ENCODE measurements at regions not wholly inside any gene's neighbourhood (a gene's known extent, or its start where the extent isn't known, plus 50 kb on each side); places are given as distances from the start of the nearest gene placed in this dataset.

- no peaks in the 10 kb centered on the region for H3K27me3 ChIP-seq (ENCODE audit: insufficient read depth, low read length)
- no peaks in the 10 kb centered on the region for H4K20me1 ChIP-seq (ENCODE audit: insufficient read depth, low read length)
- H3K36me3 ChIP-seq (ENCODE audit: insufficient read depth, low read length) = no peaks in the 10 kb centered on the region
- H3K4me1 ChIP-seq (ENCODE audit: insufficient read depth, low read length, severe bottlenecking) = no peaks in the 10 kb centered on the region
- no peak overlapping the region for H3K27ac ChIP-seq (ENCODE audit: low read depth, low read length, poor library complexity, severe bottlenecking)
- no peaks in the 10 kb centered on the region for H3K9me3 ChIP-seq (ENCODE audit: low read length)
- no peak overlapping the region for H3K9ac ChIP-seq (ENCODE audit: low read length)
- H3K79me2 ChIP-seq (ENCODE audit: insufficient read depth, low read length) = no peaks in the 10 kb centered on the region
- H3K4me3 ChIP-seq (ENCODE audit: low read depth, low read length, poor library complexity, severe bottlenecking) = no peak overlapping the region
- H3F3A ChIP-seq (ENCODE audit: insufficient read depth, low read length) = no peaks in the 10 kb centered on the region
- H3K4me2 ChIP-seq (ENCODE audit: low read length) = no peak overlapping the region
- TF ChIP-seq EZH2 (IDR thresholded peaks at IDR 0.05; ENCODE audit: borderline replicate concordance, low read length) (no peak), CTCF (IDR thresholded peaks at IDR 0.05; ENCODE audit: low read length) (no peak)
- H3K9me2 ChIP-seq (ENCODE audit: low read depth, low read length) = no peaks in the 10 kb centered on the region
- no peak overlapping the region for H2AFZ ChIP-seq (ENCODE audit: low read length)
Observed at GRCh38 chr6:122202576-122203137, 196.8 kb upstream of the HSF2 start.

GRCh38 chr6:122207061-122207460, 192.4 kb upstream of the HSF2 start:
- Histone ChIP-seq H3K9me3 (ENCODE audit: low read length) (no peaks in the 10 kb centered on the region), H3K9ac (ENCODE audit: low read length) (no peak overlapping the region), H4K20me1 (ENCODE audit: insufficient read depth, low read length) (no peaks in the 10 kb centered on the region), H3K79me2 (ENCODE audit: insufficient read depth, low read length) (no peaks in the 10 kb centered on the region), H3K9me2 (ENCODE audit: low read depth, low read length) (no peaks in the 10 kb centered on the region), H3K4me2 (ENCODE audit: low read length) (no peak overlapping the region), H3K36me3 (ENCODE audit: insufficient read depth, low read length) (no peaks in the 10 kb centered on the region), H3F3A (ENCODE audit: insufficient read depth, low read length) (no peaks in the 10 kb centered on the region), H3K27ac (ENCODE audit: low read depth, low read length, poor library complexity, severe bottlenecking) (no peak overlapping the region), H3K27me3 (ENCODE audit: insufficient read depth, low read length) (no peaks in the 10 kb centered on the region), H3K4me1 (ENCODE audit: insufficient read depth, low read length, severe bottlenecking) (no peaks in the 10 kb centered on the region), H3K4me3 (ENCODE audit: low read depth, low read length, poor library complexity, severe bottlenecking) (no peak overlapping the region), H2AFZ (ENCODE audit: low read length) (no peak overlapping the region)
- TF ChIP-seq CTCF (IDR thresholded peaks at IDR 0.05; ENCODE audit: low read length) = no peak
- TF ChIP-seq EZH2 (IDR thresholded peaks at IDR 0.05; ENCODE audit: borderline replicate concordance, low read length) = no peak

- no peak overlapping the region for H3K27ac ChIP-seq (ENCODE audit: low read depth, low read length, poor library complexity, severe bottlenecking)
Observed at GRCh38 chr6:122207794-122208193, 191.7 kb upstream of the HSF2 start.

More at GRCh38 chr6:122207794-122208193, 191.7 kb upstream of the HSF2 start:
- no peaks in the 10 kb centered on the region for H3F3A ChIP-seq (ENCODE audit: insufficient read depth, low read length)
- no peak overlapping the region for H3K4me2 ChIP-seq (ENCODE audit: low read length)
- H3K4me3 ChIP-seq (ENCODE audit: low read depth, low read length, poor library complexity, severe bottlenecking) = no peak overlapping the region
- H2AFZ ChIP-seq (ENCODE audit: low read length) = no peak overlapping the region
- H3K9ac ChIP-seq (ENCODE audit: low read length) = no peak overlapping the region
- H3K27me3 ChIP-seq (ENCODE audit: insufficient read depth, low read length) = no peaks in the 10 kb centered on the region
- no peaks in the 10 kb centered on the region for H3K79me2 ChIP-seq (ENCODE audit: insufficient read depth, low read length)
- no peaks in the 10 kb centered on the region for H4K20me1 ChIP-seq (ENCODE audit: insufficient read depth, low read length)
- no peak for TF ChIP-seq CTCF (IDR thresholded peaks at IDR 0.05; ENCODE audit: low read length)
- no peak for TF ChIP-seq EZH2 (IDR thresholded peaks at IDR 0.05; ENCODE audit: borderline replicate concordance, low read length)
- no peaks in the 10 kb centered on the region for H3K9me3 ChIP-seq (ENCODE audit: low read length)
- H3K9me2 ChIP-seq (ENCODE audit: low read depth, low read length) = no peaks in the 10 kb centered on the region
- no peaks in the 10 kb centered on the region for H3K4me1 ChIP-seq (ENCODE audit: insufficient read depth, low read length, severe bottlenecking)
- no peaks in the 10 kb centered on the region for H3K36me3 ChIP-seq (ENCODE audit: insufficient read depth, low read length)

Data from OCI-LY1 (cell line).